ENCODE measurements at regions not wholly inside any gene's neighbourhood (a gene's known extent, or its start where the extent isn't known, plus 50 kb on each side); places are given as distances from the start of the nearest gene placed in this dataset.
"Not testable (repeated sequence)": the region's sequence is repeated elsewhere in the genome, so short reads cannot be mapped to it uniquely, and the experiment has no call there.

GRCh38 chr4:79662651-79663050, 254.6 kb upstream of the GK2 start:
- DNase-seq (ENCODE audit: low read depth): no peak

GRCh38 chr4:79661196-79661595, 253.2 kb upstream of the GK2 start:
- DNase-seq (ENCODE audit: low read depth): no peak

GRCh38 chr4:79659308-79659870, 251.4 kb upstream of the GK2 start:
- not testable (repeated sequence) for DNase-seq (ENCODE audit: low read depth)

- no peak for DNase-seq (ENCODE audit: low read depth)
These were observed 249.4 kb upstream of the GK2 start for GRCh38 chr4:79657379-79657778.

- no peak for DNase-seq (ENCODE audit: low read depth)
These were observed 245.8 kb upstream of the GK2 start for GRCh38 chr4:79653871-79654270.

GRCh38 chr4:79652738-79653137, 244.7 kb upstream of the GK2 start:
- DNase-seq (ENCODE audit: low read depth): no peak

GRCh38 chr4:79652232-79652631, 244.2 kb upstream of the GK2 start:
- DNase-seq (ENCODE audit: low read depth): peak; percentile 70

GRCh38 chr4:79651456-79651855, 243.4 kb upstream of the GK2 start:
- no peak for DNase-seq (ENCODE audit: low read depth)

- no peak for DNase-seq (ENCODE audit: low read depth)
These were observed 242.9 kb upstream of the GK2 start for GRCh38 chr4:79650794-79651431.

GRCh38 chr4:79650217-79650616, 242.2 kb upstream of the GK2 start:
- DNase-seq (ENCODE audit: low read depth): no peak

GRCh38 chr4:79645942-79646341, 237.9 kb upstream of the GK2 start:
- no peak for DNase-seq (ENCODE audit: low read depth)

GRCh38 chr4:79638735-79639134, 230.7 kb upstream of the GK2 start:
- DNase-seq (ENCODE audit: low read depth): no peak

GRCh38 chr4:79636991-79637390, 229.0 kb upstream of the GK2 start:
- no peak for DNase-seq (ENCODE audit: low read depth)

GRCh38 chr4:79634111-79634510, 226.1 kb upstream of the GK2 start:
- DNase-seq (ENCODE audit: low read depth): no peak

GRCh38 chr4:79632114-79632513, 224.1 kb upstream of the GK2 start:
- no peak for DNase-seq (ENCODE audit: low read depth)

GRCh38 chr4:79626611-79627010, 218.6 kb upstream of the GK2 start:
- DNase-seq (ENCODE audit: low read depth): no peak

- no peak for DNase-seq (ENCODE audit: low read depth)
These were observed 218.1 kb upstream of the GK2 start for GRCh38 chr4:79626101-79626500.

GRCh38 chr4:79625361-79625760, 217.3 kb upstream of the GK2 start:
- DNase-seq (ENCODE audit: low read depth): no peak

- no peak for DNase-seq (ENCODE audit: low read depth)
These were observed 215.2 kb upstream of the GK2 start for GRCh38 chr4:79623021-79623870.

GRCh38 chr4:79621061-79621460, 213.0 kb upstream of the GK2 start:
- DNase-seq (ENCODE audit: low read depth): no peak

GRCh38 chr4:79620617-79621016, 212.6 kb upstream of the GK2 start:
- no peak for DNase-seq (ENCODE audit: low read depth)

GRCh38 chr4:79613269-79613935, 205.4 kb upstream of the GK2 start:
- DNase-seq (ENCODE audit: low read depth): no peak

GRCh38 chr4:79611026-79611425, 203.0 kb upstream of the GK2 start:
- DNase-seq (ENCODE audit: low read depth): no peak

Measured in non-pigmented ciliary epithelial cell (primary cell).